ENCODE measurements at regions not wholly inside any gene's neighbourhood (a gene's known extent, or its start where the extent isn't known, plus 50 kb on each side); places are given as distances from the start of the nearest gene placed in this dataset.

- TF ChIP-seq CTCF (IDR thresholded peaks at IDR 0.05; ENCODE audit: low read depth, low read length), result no peak
- TF ChIP-seq POLR2A (IDR thresholded peaks at IDR 0.05; ENCODE audit: extremely low read depth, insufficient read length), result no peak
Measured at GRCh38 chr3:31399271-31399670, 133.5 kb upstream of the STT3B start.
